GM10266 (cell line): ENCODE measurements at regions not wholly inside any gene's neighbourhood (a gene's known extent, or its start where the extent isn't known, plus 50 kb on each side); places are given as distances from the start of the nearest gene placed in this dataset.
"Not testable (repeated sequence)": the region's sequence is repeated elsewhere in the genome, so short reads cannot be mapped to it uniquely, and the experiment has no call there.

ENCODE experiments used
- DNase-seq: peaks from one replicate; pipeline ENCODE4 v3.0.0; 2012; ENCODE audit errors: extremely low spot score
- CTCF ChIP-seq: IDR thresholded peaks from 2 replicates; pipeline ENCODE4 v1.5.1; 2012; ENCODE audit warnings: mild to moderate bottlenecking, low read depth; ENCODE audit not compliant: control insufficient read depth, insufficient read depth; ENCODE audit errors: missing control alignments

GRCh38 chr14:83004456-83005006 lies 1470.9 kb upstream of the SEL1L start:
- TF ChIP-seq CTCF = no peak
- no peak for DNase-seq

GRCh38 chr14:83006121-83006670 lies 1472.5 kb upstream of the SEL1L start:
- TF ChIP-seq CTCF = no peak
- no peak for DNase-seq

GRCh38 chr14:83007052-83007451 lies 1473.4 kb upstream of the SEL1L start:
- DNase-seq = not testable (repeated sequence)

- DNase-seq = no peak
- TF ChIP-seq CTCF = no peak
Observed at GRCh38 chr14:83007641-83008225, 1474.1 kb upstream of the SEL1L start.

GRCh38 chr14:83017296-83017695 lies 1483.6 kb upstream of the SEL1L start:
- DNase-seq = no peak
- no peak for TF ChIP-seq CTCF

GRCh38 chr14:83019744-83020414 lies 1486.2 kb upstream of the SEL1L start:
- no peak for TF ChIP-seq CTCF

GRCh38 chr14:83021323-83021722 lies 1487.7 kb upstream of the SEL1L start:
- TF ChIP-seq CTCF = no peak
- DNase-seq = no peak

More at GRCh38 chr14:83019744-83020414, 1486.2 kb upstream of the SEL1L start:
- no peak for DNase-seq
